Right ventricle myocardium superior (tissue), 1 donor: ENCODE measurements at regions not wholly inside any gene's neighbourhood (a gene's known extent, or its start where the extent isn't known, plus 50 kb on each side); places are given as distances from the start of the nearest gene placed in this dataset.

Source experiments
- ATAC-seq: fragments of 200-7000 bp; cut with Tn5 transposase; one replicate; pipeline ENCODE4 v1.9.1; 2020; ENCODE audit warnings: mild to moderate bottlenecking; ENCODE audit not compliant: poor library complexity
- DNase-seq: peaks from one replicate; pipeline ENCODE4 v3.0.0-alpha.2; 2020
- intact Hi-C: fragments of 100-400 bp; cut with DNase I; formaldehyde crosslinking; loops from one replicate; pipeline ENCODE4 v1.11.2; 2022
- donor health status: DM: no; HTN: yes; CAD: no; lungs with severe emphysema.

- DNase-seq: no peak
- intact Hi-C loops: no loop called here
- ATAC-seq: no peak
Measured at GRCh38 chr13:95480791-95481780, 71.4 kb upstream of the CLDN10 start.

DNA sequence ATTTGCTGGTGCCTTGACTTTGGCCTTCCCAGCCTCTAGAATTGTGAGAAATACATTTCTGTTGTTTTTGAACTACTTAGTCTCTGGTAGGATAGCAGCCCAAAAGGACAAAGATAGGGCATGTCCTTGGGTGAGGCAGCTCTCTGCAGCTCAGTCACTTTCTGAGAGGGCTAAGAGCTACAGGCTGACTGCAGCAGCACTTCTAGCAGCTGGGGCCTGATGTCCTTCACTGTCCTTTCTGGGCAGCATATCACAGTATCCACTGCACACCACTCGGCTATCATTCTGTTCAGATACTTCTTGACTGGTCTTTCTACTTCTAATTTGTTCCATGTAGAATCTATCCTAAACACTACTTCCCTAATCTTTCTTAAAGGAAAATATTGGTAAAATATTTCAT, 68.5 kb upstream of the CLDN10 start:
- DNase-seq (no peak), ATAC-seq (peak; percentile 50)
- intact Hi-C loops: no loop called here

GRCh38 chr13:95485045-95485517, 67.4 kb upstream of the CLDN10 start:
- DNase-seq: no peak
- intact Hi-C loops: no loop called here
- ATAC-seq: peak; percentile 52

- DNase-seq (no peak), ATAC-seq (peak; percentile 66)
Measured at GRCh38 chr13:95485518-95486144, 66.9 kb upstream of the CLDN10 start.

DNA sequence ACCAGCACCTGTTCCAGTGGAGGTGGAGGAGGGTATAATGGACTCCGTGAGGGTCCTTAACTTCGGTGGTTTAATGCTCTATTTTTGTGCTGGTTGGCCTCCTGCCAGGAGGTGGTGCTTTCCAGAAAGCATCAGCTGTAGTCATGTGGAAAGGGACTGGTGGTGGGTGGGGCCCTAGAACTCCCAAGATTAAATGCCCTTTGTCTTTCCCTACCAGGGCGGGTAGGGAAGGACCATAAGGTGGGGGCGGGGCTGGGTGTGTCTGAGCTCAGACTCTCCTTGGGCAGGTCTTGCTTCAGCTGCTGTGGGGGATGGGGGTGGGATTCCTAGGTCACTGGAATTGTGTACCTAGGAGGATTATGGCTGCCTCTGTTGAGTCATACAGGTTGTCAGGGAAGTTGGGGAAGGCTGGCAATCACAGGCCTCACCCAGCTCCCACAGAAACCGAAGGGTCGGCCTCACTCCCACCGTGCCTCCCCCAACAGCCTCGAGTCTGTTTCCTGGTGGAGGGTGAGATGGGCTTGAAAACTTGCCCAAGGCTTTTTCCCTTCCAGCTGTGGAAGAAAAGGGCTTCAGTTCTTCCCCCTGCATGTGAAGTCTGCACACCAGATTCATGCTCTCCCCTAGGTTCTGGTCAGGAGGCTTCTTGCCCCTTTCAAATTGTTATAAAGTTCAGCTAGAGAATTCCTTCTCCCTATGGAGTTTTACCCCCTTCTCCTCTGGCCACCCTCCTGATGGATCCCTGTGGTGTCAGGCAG, 60.3 kb upstream of the CLDN10 start:
- ATAC-seq: no peak
- DNase-seq: no peak
- intact Hi-C loops: loop anchor here (10.0 kb wide), 1 partner anchor 343 kb away; no protein-coding TSS in a partner anchor

More at GRCh38 chr13:95485518-95486144, 66.9 kb upstream of the CLDN10 start:
- intact Hi-C loops: no loop called here

DNA sequence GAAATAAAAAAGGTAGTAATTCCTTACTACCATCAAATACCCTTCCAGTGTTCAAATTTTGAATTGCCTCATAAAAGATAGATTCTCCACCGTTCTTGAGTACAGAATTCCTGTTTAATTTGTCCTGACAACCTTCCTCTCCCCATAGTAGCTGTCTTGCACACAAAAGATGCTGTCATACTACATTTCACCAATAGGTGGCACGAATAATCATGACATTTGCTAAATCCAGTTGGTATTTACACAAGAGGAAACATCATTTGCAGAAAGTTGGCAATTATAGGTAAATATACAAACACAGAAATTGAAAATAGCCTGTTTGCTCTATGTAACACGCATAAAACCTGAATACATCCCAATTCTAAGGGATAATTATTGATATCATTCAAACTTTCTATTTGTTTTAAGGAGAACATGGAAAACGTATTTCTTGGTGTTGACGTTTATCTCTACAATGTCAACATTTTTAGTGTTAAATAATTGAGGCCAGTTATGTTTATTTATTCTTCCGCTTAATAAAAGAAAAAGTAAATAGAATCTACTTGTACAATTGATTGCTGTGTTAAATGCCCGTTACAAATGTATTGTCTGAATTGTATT, 58.3 kb upstream of the CLDN10 start:
- intact Hi-C loops: loop anchor here (10.0 kb wide), 1 partner anchor 341 kb away; no protein-coding TSS in a partner anchor
- DNase-seq (no peak), ATAC-seq (peak; percentile 47)

- DNase-seq: no peak
- ATAC-seq: no peak
- intact Hi-C loops: loop anchor here (10.0 kb wide), 1 partner anchor 338 kb away; no protein-coding TSS in a partner anchor
Measured at GRCh38 chr13:95496485-95496884, 56.0 kb upstream of the CLDN10 start.

DNA sequence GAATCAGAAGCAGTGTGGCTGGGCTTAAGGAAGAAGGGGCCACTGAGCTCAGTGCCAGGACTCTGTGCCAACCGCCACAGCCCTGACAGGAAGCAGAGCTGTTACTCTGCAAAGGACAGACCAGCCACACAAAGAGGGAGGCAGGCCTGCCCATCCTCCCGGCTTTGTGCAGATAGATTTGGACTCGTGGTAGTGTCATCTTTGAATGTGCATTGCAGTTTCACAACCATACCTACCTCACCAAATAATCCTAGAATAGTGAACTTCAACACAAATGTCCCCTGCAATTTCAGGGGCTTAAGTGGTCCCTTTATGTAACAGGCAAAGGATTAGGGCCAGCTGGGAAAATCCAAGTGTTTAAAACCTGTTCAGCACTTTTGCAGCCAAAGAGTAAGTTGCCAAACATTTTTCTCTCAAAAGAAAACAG, 55.1 kb upstream of the CLDN10 start:
- ATAC-seq: peak; percentile 98
- intact Hi-C loops: loop anchor here (10.0 kb wide), 1 partner anchor 337 kb away; no protein-coding TSS in a partner anchor
- peak; percentile 70 for DNase-seq

GRCh38 chr13:95498886-95499285, 53.6 kb upstream of the CLDN10 start:
- ATAC-seq (no peak), DNase-seq (no peak)
- intact Hi-C loops: loop anchor here (10.0 kb wide), 1 partner anchor 336 kb away; no protein-coding TSS in a partner anchor

DNA sequence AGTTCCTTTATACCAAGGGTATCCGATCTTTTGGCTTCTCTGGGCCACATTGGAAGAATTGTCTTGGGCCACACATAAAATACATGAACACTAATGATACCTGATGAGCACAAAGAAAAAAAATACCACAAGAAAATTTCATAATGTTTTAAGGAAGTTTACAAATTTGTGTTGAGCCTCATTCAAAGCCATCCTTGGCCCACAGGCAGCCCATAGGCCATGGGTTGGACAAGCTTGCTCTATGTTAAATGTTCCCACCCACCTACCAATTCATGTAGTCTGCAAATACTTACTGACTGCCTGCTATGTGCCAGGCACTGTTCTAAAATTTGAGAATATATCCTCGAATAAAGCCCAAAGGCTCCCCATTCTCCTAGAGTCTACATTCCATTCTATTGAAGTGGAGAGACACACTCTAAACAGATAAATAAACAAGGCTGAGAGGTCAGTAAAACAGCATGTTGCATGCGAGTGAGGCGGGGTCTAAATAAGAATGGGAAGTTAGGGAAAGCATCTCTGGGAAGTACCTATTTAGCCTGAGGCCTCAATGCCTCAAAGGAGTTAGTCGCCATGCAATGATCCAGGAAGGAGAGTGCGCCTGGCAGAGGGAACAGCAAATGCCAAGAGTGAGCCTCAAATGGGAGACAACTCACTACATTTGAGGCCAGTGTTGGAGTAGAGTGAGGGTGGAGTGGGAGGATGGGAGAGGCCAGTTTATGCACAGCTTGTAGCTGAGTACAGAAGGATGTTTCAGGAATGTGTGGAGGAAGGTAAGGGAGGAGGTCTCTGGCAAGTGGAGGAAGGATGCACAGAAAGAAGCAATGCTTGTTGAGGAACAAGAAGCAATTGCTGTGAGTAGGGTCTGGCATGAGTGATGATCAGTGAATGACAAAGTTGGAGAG, 52.5 kb upstream of the CLDN10 start:
- intact Hi-C loops: loop anchor here (10.0 kb wide), 1 partner anchor 335 kb away; no protein-coding TSS in a partner anchor
- no peak for DNase-seq
- no peak for ATAC-seq

DNA sequence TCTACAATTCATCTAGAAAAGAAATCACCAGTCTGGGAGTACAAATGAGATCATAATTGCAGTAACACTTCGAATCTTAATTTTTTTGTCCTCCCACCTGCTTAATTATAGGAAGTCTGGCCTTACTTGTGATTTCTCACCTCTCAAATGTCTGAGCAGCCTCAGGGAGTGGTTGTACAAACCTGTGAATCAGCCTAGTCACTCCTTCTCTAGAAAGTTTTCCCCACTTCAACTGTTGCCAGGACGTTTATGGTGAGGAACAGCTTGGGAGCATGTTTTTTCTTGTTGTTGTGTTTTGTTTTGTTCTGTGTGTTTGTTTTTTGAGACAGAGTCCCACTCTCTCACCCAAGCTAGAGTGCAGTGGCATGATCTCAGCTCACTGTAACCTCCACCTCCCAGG, 50.3 kb upstream of the CLDN10 start:
- DNase-seq (no peak), ATAC-seq (no peak)
- intact Hi-C loops: no loop called here
